ENCODE measurements at regions not wholly inside any gene's neighbourhood (a gene's known extent, or its start where the extent isn't known, plus 50 kb on each side); places are given as distances from the start of the nearest gene placed in this dataset.
A peak's percentile ranks its signal among the peaks of the same experiment; 100 is the strongest.
"Not testable (repeated sequence)": the region's sequence is repeated elsewhere in the genome, so short reads cannot be mapped to it uniquely, and the experiment has no call there.

GRCh38 chr7:32765185-32765584, 126.4 kb downstream of the KBTBD2 start:
- Histone ChIP-seq H3K4me3 (no peak overlapping the region), H3K36me3 (ENCODE audit: low read depth) (no peaks in the 10 kb centered on the region), H3K9me3 (no peaks in the 10 kb centered on the region), H3K4me1 (ENCODE audit: low read depth) (no peaks in the 10 kb centered on the region)
- TF ChIP-seq CTCF (IDR thresholded peaks at IDR 0.05), result no peak
- no peak for ATAC-seq
- no peak for DNase-seq
- intact Hi-C loops (cut with DNase I, micrococcal nuclease), result no loop called here

GRCh38 chr7:32762925-32763293, 128.7 kb downstream of the KBTBD2 start:
- no peaks in the 10 kb centered on the region for H3K36me3 ChIP-seq (ENCODE audit: low read depth)
- no peaks in the 10 kb centered on the region for H3K4me1 ChIP-seq (ENCODE audit: low read depth)
- TF ChIP-seq CTCF (IDR thresholded peaks at IDR 0.05), result no peak
- intact Hi-C loops (cut with DNase I, micrococcal nuclease), result no loop called here
- H3K9me3 ChIP-seq, result no peaks in the 10 kb centered on the region
- DNase-seq (no peak), ATAC-seq (no peak)
- H3K4me3 ChIP-seq, result no peak overlapping the region

- intact Hi-C loops (cut with DNase I, micrococcal nuclease); ATAC-seq; H3K4me3 ChIP-seq; H3K9me3 ChIP-seq; H3K4me1 ChIP-seq (ENCODE audit: low read depth); H3K36me3 ChIP-seq (ENCODE audit: low read depth); DNase-seq: not testable (repeated sequence)
These were observed 129.2 kb downstream of the KBTBD2 start for GRCh38 chr7:32762206-32762924.

- H3K4me3 ChIP-seq, result no peak overlapping the region
These were observed 129.9 kb downstream of the KBTBD2 start for GRCh38 chr7:32761451-32762205.

GRCh38 chr7:32760755-32761154, 130.8 kb downstream of the KBTBD2 start:
- H3K4me3 ChIP-seq; DNase-seq; H3K4me1 ChIP-seq (ENCODE audit: low read depth); H3K36me3 ChIP-seq (ENCODE audit: low read depth); intact Hi-C loops (cut with DNase I, micrococcal nuclease); H3K9me3 ChIP-seq; ATAC-seq: not testable (repeated sequence)

More at GRCh38 chr7:32761451-32762205, 129.9 kb downstream of the KBTBD2 start:
- no peak for TF ChIP-seq CTCF (IDR thresholded peaks at IDR 0.05)
- no peaks in the 10 kb centered on the region for H3K9me3 ChIP-seq
- no peaks in the 10 kb centered on the region for H3K36me3 ChIP-seq (ENCODE audit: low read depth)
- peak in 1 of 3 donors; percentile 41 for DNase-seq
- no peak for ATAC-seq
- H3K4me1 ChIP-seq (ENCODE audit: low read depth), result no peaks in the 10 kb centered on the region
- intact Hi-C loops (cut with DNase I, micrococcal nuclease), result no loop called here

- H3K4me3 ChIP-seq; H3K4me1 ChIP-seq (ENCODE audit: low read depth); H3K36me3 ChIP-seq (ENCODE audit: low read depth); H3K9me3 ChIP-seq; intact Hi-C loops (cut with DNase I, micrococcal nuclease); ATAC-seq; DNase-seq: not testable (repeated sequence)
These were observed 131.7 kb downstream of the KBTBD2 start for GRCh38 chr7:32759859-32760258.

- H3K9me3 ChIP-seq; H3K36me3 ChIP-seq (ENCODE audit: low read depth); H3K4me3 ChIP-seq; ATAC-seq; intact Hi-C loops (cut with DNase I, micrococcal nuclease); H3K4me1 ChIP-seq (ENCODE audit: low read depth); DNase-seq: not testable (repeated sequence)
These were observed 137.7 kb downstream of the KBTBD2 start for GRCh38 chr7:32753872-32754271.

GRCh38 chr7:32748337-32748736, 143.2 kb downstream of the KBTBD2 start:
- intact Hi-C loops (cut with DNase I, micrococcal nuclease); ATAC-seq: not testable (repeated sequence)

GRCh38 chr7:32747443-32748148, 144.0 kb downstream of the KBTBD2 start:
- H3K4me3 ChIP-seq; intact Hi-C loops (cut with DNase I, micrococcal nuclease); H3K4me1 ChIP-seq (ENCODE audit: low read depth); DNase-seq; H3K36me3 ChIP-seq (ENCODE audit: low read depth); H3K9me3 ChIP-seq; ATAC-seq: not testable (repeated sequence)

More at GRCh38 chr7:32748337-32748736, 143.2 kb downstream of the KBTBD2 start:
- H3K4me3 ChIP-seq; DNase-seq; H3K36me3 ChIP-seq (ENCODE audit: low read depth); H3K4me1 ChIP-seq (ENCODE audit: low read depth); H3K9me3 ChIP-seq: not testable (repeated sequence)

- intact Hi-C loops (cut with DNase I, micrococcal nuclease), result not testable (repeated sequence)
These were observed 149.6 kb downstream of the KBTBD2 start for GRCh38 chr7:32741853-32742476.

More at GRCh38 chr7:32741853-32742476, 149.6 kb downstream of the KBTBD2 start:
- not testable (repeated sequence) for H3K4me3 ChIP-seq; H3K9me3 ChIP-seq; H3K36me3 ChIP-seq (ENCODE audit: low read depth); H3K4me1 ChIP-seq (ENCODE audit: low read depth); ATAC-seq; DNase-seq

Measured in mucosa of descending colon (tissue), 3 donors.